Esophagus muscularis mucosa (tissue), 4 donors: ENCODE measurements at regions not wholly inside any gene's neighbourhood (a gene's known extent, or its start where the extent isn't known, plus 50 kb on each side); places are given as distances from the start of the nearest gene placed in this dataset.

ENCODE experiments used
- DNase-seq: peaks from one replicate; pipeline ENCODE4 v3.0.0-alpha.2; 2017; ENCODE audit errors: extremely low spot score
- H3K27ac ChIP-seq, 4 donors: fragments of 200-600 bp; sonication (generic); replicated peaks in 1 of 4; 1 replicate in 3 of 4; 2 replicates in 1 of 4; pipeline ENCODE4 v1.5.1; 2016 to 2019; ENCODE audit warnings: mild to moderate bottlenecking in 1 of 4
- H3K27me3 ChIP-seq, 4 donors: fragments of 200-600 bp; sonication (generic); one replicate each; pipeline versions ENCODE4 v1.5.1 to v1.6.0; 2016 to 2019
- H3K36me3 ChIP-seq, 4 donors: fragments of 200-600 bp; sonication (generic); one replicate each; pipeline ENCODE4 v1.5.1; 2016 to 2019
- H3K4me1 ChIP-seq, 4 donors: fragments of 200-600 bp; sonication (generic); one replicate each; pipeline ENCODE4 v1.5.1; 2016 to 2019
- H3K4me3 ChIP-seq, 4 donors: fragments of 200-600 bp; sonication (generic); 1 replicate in 2 of 4; 2 replicates in 2 of 4; pipeline ENCODE4 v1.5.1; 2016 to 2019; ENCODE audit warnings: mild to moderate bottlenecking in 4 of 4, moderate library complexity in 1 of 4
- H3K9me3 ChIP-seq, 4 donors: fragments of 200-600 bp; sonication (generic); 1 replicate in 3 of 4; 2 replicates in 1 of 4; pipeline ENCODE4 v1.5.1; 2016 to 2019
- CTCF ChIP-seq, 3 experiments: fragments of 200-600 bp in 2 of 3; fragments of 450-650 bp in 1 of 3; sonication (generic) in 2 of 3; IDR thresholded peaks; one replicate each; pipeline ENCODE4 v1.5.1; 2017 to 2019; ENCODE audit warnings: antibody characterized with exemption in 3 of 3, mild to moderate bottlenecking in 2 of 3, moderate library complexity in 1 of 3
- EP300 ChIP-seq: sonication (generic); formaldehyde crosslinking; IDR thresholded peaks from one replicate; pipeline ENCODE4 v1.6.1; 2017; ENCODE audit warnings: antibody characterized with exemption
- POLR2A ChIP-seq: fragments of 450-650 bp; IDR thresholded peaks from one replicate; pipeline ENCODE4 v1.6.1; 2017; ENCODE audit warnings: antibody characterized with exemption, moderate library complexity, mild to moderate bottlenecking, low read depth
- POLR2AphosphoS5 ChIP-seq, 2 donors: sonication (generic); formaldehyde crosslinking; IDR thresholded peaks; one replicate each; pipeline ENCODE4 v1.6.1; 2017; ENCODE audit warnings: antibody characterized with exemption in 2 of 2
- whole genome bisulfite sequencing: methylation state at CpG from one replicate; pipeline ENCODE4 v1.1.5; 2018; 5-methylcytosine and 5-hydroxymethylcytosine counted together
- intact Hi-C: fragments of 100-400 bp; cut with DNase I; formaldehyde crosslinking; loops from one replicate; pipeline ENCODE4 v1.15.1; 2023

GRCh38 chr3:22241110-22241509, 490.1 kb upstream of the ZNF385D start:
- H3K36me3 ChIP-seq, result no peaks in the 10 kb centered on the region
- no peaks in the 10 kb centered on the region for H3K9me3 ChIP-seq
- H3K4me1 ChIP-seq, result peaks cover 0 to 17% (median 11%) of the 10 kb centered on the region in 4 donors
- H3K27me3 ChIP-seq, result no peaks in the 10 kb centered on the region
- no peak overlapping the region for H3K4me3 ChIP-seq
- H3K27ac ChIP-seq, result no peak overlapping the region
- DNase-seq, result no peak
- 90% methylated on average over 2 of the region's 2 CpGs for WGBS
- intact Hi-C loops, result no loop called here
- TF ChIP-seq POLR2A, result no peak
- no peak for TF ChIP-seq POLR2AphosphoS5 (IDR thresholded peaks at IDR 0.05)
- no peak for TF ChIP-seq CTCF (IDR thresholded peaks at IDR 0.05)
- TF ChIP-seq EP300, result no peak

DNA sequence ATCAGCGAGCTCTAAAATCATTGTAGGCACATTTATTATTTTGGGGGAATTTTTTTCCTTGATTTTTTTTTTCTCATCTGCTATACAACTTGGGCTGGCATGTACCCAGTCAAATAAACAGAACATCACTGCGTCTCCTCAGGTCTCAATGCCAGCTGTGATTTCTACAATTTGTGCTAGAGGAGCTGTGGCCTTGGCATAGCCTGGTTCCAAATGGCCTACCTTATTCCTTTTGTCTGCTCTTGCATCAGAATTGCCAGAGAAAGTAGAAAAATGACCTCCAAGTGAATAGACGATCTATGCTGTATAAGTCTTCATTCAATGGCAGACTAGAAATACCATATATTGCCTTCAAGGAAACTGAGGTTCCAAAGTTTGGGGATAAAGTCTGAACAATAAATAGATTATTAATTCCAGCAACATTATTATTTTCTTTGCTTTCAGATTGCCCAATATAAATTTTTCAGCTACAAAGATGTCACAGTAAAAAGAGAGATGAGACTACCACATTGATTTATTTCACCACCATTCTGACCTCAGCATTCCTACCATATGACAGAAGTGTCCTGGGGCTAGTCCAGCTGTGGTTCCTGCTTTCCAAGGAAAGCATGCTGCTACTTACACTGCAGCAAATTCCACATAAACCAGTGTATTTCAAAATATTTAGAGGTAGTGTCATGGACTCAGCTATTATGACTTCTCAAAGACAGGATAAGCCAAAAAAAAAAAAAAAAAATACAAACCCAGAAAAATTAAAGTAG, 493.9 kb upstream of the ZNF385D start:
- peak in 1 of 2 donors; percentile 45 for TF ChIP-seq POLR2AphosphoS5 (IDR thresholded peaks at IDR 0.05)
- TF ChIP-seq EP300, result no peak
- Histone ChIP-seq H3K9me3 (no peaks in the 10 kb centered on the region), H3K4me3 (no peak overlapping the region), H3K4me1 (peaks cover 0 to 18% (median 11%) of the 10 kb centered on the region in 4 donors), H3K27me3 (no peaks in the 10 kb centered on the region), H3K36me3 (no peaks in the 10 kb centered on the region), H3K27ac (no peak overlapping the region)
- no peak for DNase-seq
- intact Hi-C loops, result no loop called here
- WGBS, result 54% methylated on average over 3 of the region's 3 CpGs

DNA sequence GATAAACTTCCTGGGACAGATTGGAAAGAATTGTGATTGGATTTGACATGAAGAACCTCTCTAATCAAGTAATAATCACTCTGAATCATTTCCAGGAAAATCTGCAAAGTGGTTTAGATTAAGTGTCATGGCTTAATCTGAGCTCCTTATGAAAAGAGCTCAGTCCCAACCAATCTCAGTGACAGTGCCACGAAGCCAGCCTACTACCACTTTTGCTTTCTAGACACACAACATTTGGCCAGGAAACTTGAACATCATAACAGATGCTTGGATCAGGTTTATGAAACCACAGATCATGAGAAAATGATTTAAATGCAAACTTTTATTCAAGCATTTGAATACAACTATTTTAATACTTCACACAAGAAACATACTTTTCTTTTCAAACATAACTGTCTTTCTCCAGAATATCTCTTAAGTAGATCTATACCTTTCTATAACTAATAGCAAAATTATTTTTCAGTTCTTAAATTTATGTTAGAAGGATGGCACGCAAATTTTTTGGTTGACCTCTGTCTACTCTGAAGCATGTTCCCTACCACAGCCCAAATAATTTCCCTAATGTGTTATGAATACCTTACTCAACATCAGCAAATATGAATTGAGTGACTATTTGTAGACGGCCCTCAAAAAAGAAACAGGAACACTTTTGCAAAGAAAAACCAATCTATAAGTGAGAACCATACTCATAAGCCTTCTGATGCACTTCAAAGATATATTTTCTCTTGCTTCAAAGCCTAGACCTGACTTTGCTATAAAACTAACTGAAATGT, 495.0 kb upstream of the ZNF385D start:
- H3K4me3 ChIP-seq, result no peak overlapping the region
- no peak for DNase-seq
- H3K36me3 ChIP-seq, result no peaks in the 10 kb centered on the region
- intact Hi-C loops, result no loop called here
- no peak for TF ChIP-seq EP300
- no peak for TF ChIP-seq POLR2A
- no peak for TF ChIP-seq POLR2AphosphoS5 (IDR thresholded peaks at IDR 0.05)
- TF ChIP-seq CTCF (IDR thresholded peaks at IDR 0.05), result no peak
- H3K4me1 ChIP-seq, result peaks cover 0 to 18% (median 11%) of the 10 kb centered on the region in 4 donors
- no peaks in the 10 kb centered on the region for H3K27me3 ChIP-seq
- no peak overlapping the region for H3K27ac ChIP-seq
- no peaks in the 10 kb centered on the region for H3K9me3 ChIP-seq
- WGBS, result 73% methylated on average over 3 of the region's 3 CpGs

GRCh38 chr3:22249658-22250057, 498.6 kb upstream of the ZNF385D start:
- intact Hi-C loops, result no loop called here
- Histone ChIP-seq H3K27me3 (no peaks in the 10 kb centered on the region), H3K4me3 (no peak overlapping the region), H3K4me1 (peaks cover 0 to 15% (median 10%) of the 10 kb centered on the region in 4 donors), H3K36me3 (no peaks in the 10 kb centered on the region), H3K27ac (no peak overlapping the region), H3K9me3 (no peaks in the 10 kb centered on the region)
- no peak for TF ChIP-seq EP300
- TF ChIP-seq POLR2A, result no peak
- no peak for TF ChIP-seq POLR2AphosphoS5 (IDR thresholded peaks at IDR 0.05)
- TF ChIP-seq CTCF (IDR thresholded peaks at IDR 0.05), result no peak
- no peak for DNase-seq

GRCh38 chr3:22257252-22257651, 506.2 kb upstream of the ZNF385D start:
- no peak overlapping the region for H3K27ac ChIP-seq
- no peaks in the 10 kb centered on the region for H3K4me1 ChIP-seq
- no peaks in the 10 kb centered on the region for H3K27me3 ChIP-seq
- intact Hi-C loops, result no loop called here
- H3K36me3 ChIP-seq, result no peaks in the 10 kb centered on the region
- H3K4me3 ChIP-seq, result no peak overlapping the region
- no peak for TF ChIP-seq EP300
- no peak for TF ChIP-seq CTCF (IDR thresholded peaks at IDR 0.05)
- no peak for TF ChIP-seq POLR2A
- TF ChIP-seq POLR2AphosphoS5 (IDR thresholded peaks at IDR 0.05), result no peak
- no peak for DNase-seq
- no peaks in the 10 kb centered on the region for H3K9me3 ChIP-seq
- WGBS, result 71% methylated on average over 2 of the region's 2 CpGs
